DMS53 treated with DMSO at 0.1 percent for 48 hours (cell line): ENCODE measurements at regions not wholly inside any gene's neighbourhood (a gene's known extent, or its start where the extent isn't known, plus 50 kb on each side); places are given as distances from the start of the nearest gene placed in this dataset.

ENCODE experiments used
- DNase-seq: peaks from one replicate; lab custom pipeline; 2025; ENCODE audit not compliant: unreplicated experiment; lab: John Stamatoyannopoulos, UW

GRCh38 chr18:44119607-44120006 is 561.1 kb upstream of the SETBP1 start:
- no peak for DNase-seq

GRCh38 chr18:44123743-44124142 is 556.9 kb upstream of the SETBP1 start:
- DNase-seq, result no peak

- no peak for DNase-seq
These were observed 555.2 kb upstream of the SETBP1 start for GRCh38 chr18:44125446-44125845.

- DNase-seq, result no peak
These were observed 554.1 kb upstream of the SETBP1 start for GRCh38 chr18:44126598-44126997.

GRCh38 chr18:44128365-44128764 is 552.3 kb upstream of the SETBP1 start:
- DNase-seq, result no peak

GRCh38 chr18:44130376-44130942 is 550.2 kb upstream of the SETBP1 start:
- peak; percentile 13 for DNase-seq

- no peak for DNase-seq
These were observed 547.2 kb upstream of the SETBP1 start for GRCh38 chr18:44133483-44133882.

- no peak for DNase-seq
These were observed 546.2 kb upstream of the SETBP1 start for GRCh38 chr18:44134447-44134846.

- DNase-seq, result no peak
These were observed 544.9 kb upstream of the SETBP1 start for GRCh38 chr18:44135741-44136140.

- DNase-seq, result no peak
These were observed 544.4 kb upstream of the SETBP1 start for GRCh38 chr18:44136326-44136725.

GRCh38 chr18:44143072-44143471 is 537.6 kb upstream of the SETBP1 start:
- no peak for DNase-seq

- no peak for DNase-seq
These were observed 531.0 kb upstream of the SETBP1 start for GRCh38 chr18:44149706-44150105.

GRCh38 chr18:44153981-44154380 is 526.7 kb upstream of the SETBP1 start:
- DNase-seq, result no peak

- DNase-seq, result no peak
These were observed 524.6 kb upstream of the SETBP1 start for GRCh38 chr18:44156126-44156525.

- DNase-seq, result no peak
These were observed 523.8 kb upstream of the SETBP1 start for GRCh38 chr18:44156776-44157335.

GRCh38 chr18:44170208-44170880 is 510.3 kb upstream of the SETBP1 start:
- no peak for DNase-seq

- no peak for DNase-seq
These were observed 509.4 kb upstream of the SETBP1 start for GRCh38 chr18:44171301-44171700.

GRCh38 chr18:44175891-44176290 is 504.8 kb upstream of the SETBP1 start:
- no peak for DNase-seq

- no peak for DNase-seq
These were observed 502.2 kb upstream of the SETBP1 start for GRCh38 chr18:44178476-44178875.

GRCh38 chr18:44179693-44180092 is 501.0 kb upstream of the SETBP1 start:
- DNase-seq, result no peak

GRCh38 chr18:44180683-44181082 is 500.0 kb upstream of the SETBP1 start:
- DNase-seq, result no peak

GRCh38 chr18:44181951-44182747 is 498.5 kb upstream of the SETBP1 start:
- no peak for DNase-seq
